DMS 273 (cell line): ENCODE measurements at regions not wholly inside any gene's neighbourhood (a gene's known extent, or its start where the extent isn't known, plus 50 kb on each side); places are given as distances from the start of the nearest gene placed in this dataset.
"Not testable (repeated sequence)": the region's sequence is repeated elsewhere in the genome, so short reads cannot be mapped to it uniquely, and the experiment has no call there.

Source experiments
- DNase-seq: peaks from one replicate; lab custom pipeline; 2025; ENCODE audit not compliant: unreplicated experiment; lab: John Stamatoyannopoulos, UW

- DNase-seq: not testable (repeated sequence)
Measured at GRCh38 chr6:139998478-139998877, 624.0 kb upstream of the CITED2 start.

- peak; percentile 31 for DNase-seq
Measured at GRCh38 chr6:139996253-139996834, 621.9 kb upstream of the CITED2 start.

DNA sequence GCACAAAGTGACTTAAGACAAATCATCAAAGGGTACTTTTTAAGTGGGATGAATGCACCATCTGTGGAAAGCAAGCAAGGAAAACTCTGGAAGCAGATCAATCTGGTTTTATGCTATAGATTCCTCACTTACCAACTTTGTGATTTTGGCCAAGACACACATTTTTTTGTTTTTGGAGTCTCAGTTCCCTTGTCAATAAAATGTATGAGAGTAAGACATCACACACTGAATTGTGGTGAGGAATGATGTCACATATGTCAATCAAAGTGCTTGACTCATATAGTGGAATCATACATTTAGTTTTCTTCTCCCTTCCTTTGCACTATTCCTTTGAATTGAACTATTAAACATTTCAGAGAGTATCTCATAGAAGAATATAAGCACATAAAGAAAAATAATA is 620.5 kb upstream of the CITED2 start:
- no peak for DNase-seq

DNA sequence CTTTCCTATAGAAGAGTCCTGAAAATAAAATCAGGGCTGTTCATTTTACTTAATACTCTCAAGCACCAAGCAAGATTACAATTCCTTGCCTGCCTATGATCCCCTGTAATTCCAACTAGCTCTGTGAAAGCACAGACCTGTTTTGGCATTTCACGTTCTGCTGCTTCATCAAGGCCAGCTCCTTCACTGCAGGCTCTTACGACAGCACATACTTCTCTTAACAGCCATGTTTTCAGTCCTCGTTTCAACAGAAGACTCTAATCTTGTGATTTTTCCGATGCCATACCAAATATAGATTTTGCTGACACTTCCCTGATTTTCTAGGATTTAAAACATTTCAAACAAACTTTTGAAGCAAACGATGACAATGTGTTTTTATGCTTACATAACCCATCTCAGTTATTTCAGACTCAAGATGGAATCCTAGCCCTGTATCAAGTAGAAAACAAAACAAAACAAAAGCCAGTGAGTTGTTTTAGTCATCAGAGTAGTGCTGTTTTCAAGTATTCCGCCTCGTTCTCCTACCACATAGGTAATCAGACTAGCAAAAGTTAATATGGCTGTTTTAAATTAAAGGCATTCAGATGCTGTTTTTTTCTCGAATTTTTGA is 616.5 kb upstream of the CITED2 start:
- DNase-seq: no peak

GRCh38 chr6:139990026-139990686 is 615.7 kb upstream of the CITED2 start:
- DNase-seq: no peak

DNA sequence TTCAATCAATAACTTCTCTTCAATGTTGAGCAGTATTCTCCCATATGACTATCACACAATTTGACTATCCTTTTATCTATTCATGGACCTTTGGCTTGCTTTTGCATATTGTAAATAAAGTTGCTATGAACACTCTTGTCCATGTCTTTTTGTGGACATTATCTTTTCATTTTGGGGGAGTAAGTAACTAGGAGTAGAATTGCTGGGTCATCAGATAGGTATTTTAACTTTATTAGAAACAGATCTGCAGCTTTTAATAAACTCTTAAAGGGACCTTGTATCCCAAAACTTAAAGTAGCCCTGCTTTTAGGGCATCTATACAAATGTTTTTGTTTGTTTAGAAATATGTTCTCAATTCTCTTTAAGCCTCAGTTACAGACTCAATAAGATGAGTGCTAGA is 614.2 kb upstream of the CITED2 start:
- DNase-seq: no peak

GRCh38 chr6:139987091-139987490 is 612.6 kb upstream of the CITED2 start:
- no peak for DNase-seq

DNA sequence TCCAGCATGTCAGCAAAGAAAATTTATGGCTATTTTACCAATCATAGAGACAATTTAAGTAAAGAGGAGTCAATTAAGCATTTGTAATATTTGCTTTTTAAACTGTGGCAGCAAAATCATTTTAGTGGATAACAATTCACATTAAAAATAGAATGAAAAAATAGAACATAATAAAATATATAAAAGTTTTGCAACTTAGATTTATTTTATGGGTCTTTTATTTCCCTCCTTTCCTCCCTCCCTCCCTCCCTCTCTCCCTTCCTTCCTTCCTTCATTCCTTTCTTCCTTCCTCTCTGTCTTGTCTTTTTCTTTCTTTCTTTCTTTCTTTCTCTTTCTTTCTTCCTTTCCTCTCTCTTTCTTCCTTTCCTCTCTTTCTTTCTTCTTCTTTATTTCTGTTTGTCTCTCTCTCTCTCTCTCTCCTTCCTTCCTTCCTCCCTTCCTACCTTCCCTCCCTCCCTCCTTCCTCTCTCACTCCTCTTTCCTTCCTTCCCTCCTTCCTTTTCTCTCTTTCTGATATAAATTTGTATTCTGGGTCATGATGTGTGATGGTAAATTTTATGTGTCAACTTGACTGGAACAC is 610.9 kb upstream of the CITED2 start:
- no peak for DNase-seq

DNA sequence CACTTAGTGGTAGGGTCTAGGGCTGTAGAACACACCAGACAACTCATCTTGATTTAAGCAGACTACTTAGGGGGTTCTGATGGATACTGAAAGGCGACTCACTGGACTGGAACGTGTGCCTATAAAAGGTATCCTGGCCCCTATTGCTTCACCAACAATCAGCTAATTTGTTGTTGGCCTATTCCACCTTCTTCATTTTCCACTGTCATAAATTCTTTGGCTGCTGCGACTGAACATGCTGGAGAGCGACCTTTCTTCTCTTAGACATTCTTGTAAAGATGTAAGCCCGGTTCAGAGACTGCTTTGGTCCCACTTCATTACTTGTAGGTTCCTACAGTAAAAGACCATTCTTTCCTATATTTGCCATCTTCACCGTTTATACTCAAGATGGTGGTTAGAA is 609.9 kb upstream of the CITED2 start:
- DNase-seq: no peak

DNA sequence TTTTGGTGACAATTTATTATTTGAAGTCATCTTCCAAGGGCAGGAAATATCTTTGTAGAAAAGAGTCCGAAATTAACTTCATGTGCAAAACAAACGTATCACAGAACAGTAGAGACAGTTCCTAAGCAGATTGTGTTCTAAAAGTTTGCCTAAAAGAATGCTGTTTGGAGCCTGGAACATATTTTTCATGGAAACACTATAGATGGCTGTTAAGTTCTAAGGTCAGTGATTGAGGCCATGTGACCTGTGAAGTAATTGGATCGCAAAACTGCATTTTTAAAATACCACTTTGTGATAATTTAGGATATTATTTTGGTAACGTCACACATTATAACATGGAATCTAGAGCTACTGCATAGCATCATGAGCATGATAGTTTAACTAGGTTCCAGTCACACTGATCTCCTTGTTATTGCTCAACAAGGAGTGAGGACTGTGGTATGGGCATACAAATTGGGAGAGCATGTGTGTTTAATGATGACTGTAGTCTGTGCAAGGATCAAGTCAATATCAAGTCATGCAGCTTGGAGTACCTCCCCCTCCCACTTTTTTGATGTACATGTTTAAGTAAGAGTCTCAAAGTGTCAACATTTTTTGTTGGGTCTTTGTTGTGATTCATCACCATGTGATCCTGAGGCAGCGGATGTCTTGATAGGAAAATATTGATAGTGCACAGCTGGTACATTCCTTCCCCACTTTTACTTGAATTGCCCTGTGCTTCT is 609.3 kb upstream of the CITED2 start:
- DNase-seq: no peak

GRCh38 chr6:139982652-139983295 is 608.3 kb upstream of the CITED2 start:
- DNase-seq: peak; percentile 63

GRCh38 chr6:139982195-139982594 is 607.7 kb upstream of the CITED2 start:
- peak; percentile 44 for DNase-seq

DNA sequence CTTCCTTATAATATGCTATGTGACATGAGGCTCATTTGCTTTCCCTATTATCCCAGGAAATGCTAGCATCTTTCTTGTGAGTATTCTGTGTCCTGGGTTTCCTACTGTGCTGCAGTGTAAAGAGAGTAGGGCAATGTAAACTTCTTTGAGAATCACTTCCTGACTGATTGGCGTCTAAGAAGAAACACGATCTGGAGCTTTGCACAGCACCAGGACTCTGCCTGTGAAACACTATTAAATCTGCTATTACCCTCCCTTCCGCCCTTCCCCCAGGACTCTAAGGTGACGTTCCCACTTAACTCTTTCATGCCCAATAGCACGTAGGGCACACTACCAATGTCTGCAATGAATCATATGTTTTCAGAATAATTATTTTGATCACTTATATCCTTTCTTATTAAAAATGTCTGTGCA is 607.3 kb upstream of the CITED2 start:
- DNase-seq: peak; percentile 87

GRCh38 chr6:139981066-139981624 is 606.7 kb upstream of the CITED2 start:
- peak; percentile 37 for DNase-seq

DNA sequence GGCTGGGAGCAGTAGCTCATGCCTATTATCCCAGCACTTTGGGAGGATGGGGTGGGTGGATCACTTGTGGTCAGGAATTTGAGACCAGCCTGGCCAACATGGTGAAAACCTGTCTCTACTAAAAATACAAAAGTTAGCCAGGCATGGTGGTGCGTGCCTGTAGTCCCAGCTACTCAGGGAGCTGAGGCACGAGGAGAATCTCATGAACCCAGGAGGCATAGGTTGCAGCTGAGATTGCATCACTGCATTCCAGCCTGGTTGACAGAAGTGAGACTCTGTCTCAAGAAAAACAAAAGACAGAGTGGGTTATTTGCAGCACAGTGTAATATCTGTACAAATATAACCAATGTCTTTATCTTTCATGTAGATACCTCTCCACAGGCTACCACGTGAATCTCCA is 606.2 kb upstream of the CITED2 start:
- DNase-seq: not testable (repeated sequence)

- no peak for DNase-seq
Measured at GRCh38 chr6:139979021-139979725, 604.7 kb upstream of the CITED2 start.

- DNase-seq: no peak
Measured at GRCh38 chr6:139977887-139978332, 603.5 kb upstream of the CITED2 start.

DNA sequence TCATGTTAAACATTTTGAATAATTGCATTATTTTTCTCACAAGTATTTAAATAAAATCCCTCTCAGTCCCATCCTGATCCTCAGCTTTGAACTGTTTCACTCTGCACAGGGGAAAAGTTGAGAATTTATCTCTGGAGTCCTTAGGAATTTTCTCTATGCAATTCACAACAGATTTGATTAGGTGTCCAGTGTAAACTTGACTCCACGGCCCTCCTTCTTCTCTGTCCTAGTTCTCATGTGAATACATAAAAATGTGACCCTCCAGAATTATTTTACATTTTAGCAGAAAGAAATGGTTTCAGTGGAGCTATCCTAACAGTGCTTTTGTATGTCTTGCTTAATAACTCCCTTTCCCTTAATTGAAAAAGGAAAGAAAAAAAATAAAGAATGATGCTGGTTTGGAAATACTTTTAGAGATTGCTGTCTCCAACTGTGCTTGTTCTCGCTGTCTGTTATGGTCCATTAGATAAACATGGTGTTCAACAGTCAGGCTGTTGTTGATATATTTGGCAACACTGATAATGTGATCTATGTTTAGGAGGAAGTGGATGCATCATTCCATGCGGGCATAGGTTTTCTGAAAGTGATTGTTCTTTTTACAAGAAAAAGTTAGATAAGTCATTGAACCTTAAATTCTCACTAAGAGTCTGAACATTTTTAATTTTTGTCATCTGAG is 599.4 kb upstream of the CITED2 start:
- DNase-seq: peak; percentile 11

DNA sequence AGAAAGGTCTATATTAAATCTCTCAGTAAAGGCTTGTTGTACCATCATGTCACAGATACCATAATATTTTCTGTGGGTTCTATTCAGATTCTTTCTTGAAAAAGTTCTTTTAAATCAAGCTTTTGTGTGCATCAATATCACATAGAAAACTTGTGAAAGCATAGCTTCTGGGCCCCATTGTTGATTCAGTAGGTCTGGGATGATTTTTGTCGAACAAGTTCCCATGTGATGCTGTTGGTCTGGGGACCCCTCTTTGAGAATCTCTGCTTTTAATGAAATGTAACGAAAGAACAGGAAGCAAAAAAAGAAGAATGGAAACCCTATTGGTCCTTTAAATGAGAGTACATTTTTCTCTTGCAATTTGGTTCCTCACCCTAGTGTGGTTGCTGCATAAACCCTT is 597.7 kb upstream of the CITED2 start:
- no peak for DNase-seq
